Endothelial cell of umbilical vein (primary cell): ENCODE measurements at regions not wholly inside any gene's neighbourhood (a gene's known extent, or its start where the extent isn't known, plus 50 kb on each side); places are given as distances from the start of the nearest gene placed in this dataset.

Source experiments
- BruUV-seq: library from RNA; stranded (reverse); fragments of 400-500 nt; replicated peaks from 2 replicates; lab custom pipeline; 2021; lab: Mats Ljungman, UMichigan
- CTCF ChIA-PET: fragments of 300-600, 350-600 bp; sonication (Branson Sonifier 250); formaldehyde crosslinking; loops from one replicate; lab custom pipeline; 2021; ENCODE audit warnings: antibody characterized with exemption, inconsistent platforms; lab: Charles Lee
- POLR2A ChIA-PET: fragments of 300-600, 350-600 bp; sonication (Branson Sonifier 250); formaldehyde crosslinking; loops from one replicate; lab custom pipeline; 2021; ENCODE audit warnings: antibody characterized with exemption, inconsistent platforms; lab: Charles Lee
- DNase-seq: peaks from one replicate; pipeline ENCODE4 v3.0.0-alpha.2; 2011; ENCODE audit warnings: low read depth, low spot score
- FAIRE-seq: peaks from 2 replicates; lab custom pipeline; 2011; peaks lifted over from hg19 to GRCh38; lab: Jason Lieb, UNC
- H2AFZ ChIP-seq: 2 replicates; pipeline ENCODE4 v1.6.0; 2012; ENCODE audit warnings: low read depth, low read length, control low read depth, inconsistent platforms
- H3K27ac ChIP-seq: 2 replicates; pipeline ENCODE4 v1.5.1; 2011; ENCODE audit warnings: low read depth, mild to moderate bottlenecking, control low read depth, low read length, moderate library complexity; ENCODE audit not compliant: insufficient read depth
- H3K27me3 ChIP-seq, 2 experiments: 2 replicates each; pipeline versions ENCODE4 v1.6.0 to v1.6.1; 2011; ENCODE audit warnings: low read length in 2 of 2, mixed read lengths in 1 of 2; ENCODE audit not compliant: control insufficient read depth in 2 of 2, insufficient read depth in 2 of 2
- H3K36me3 ChIP-seq, 2 experiments: 2 replicates in 1 of 2; 3 replicates in 1 of 2; pipeline ENCODE4 v1.5.1; 2011; ENCODE audit warnings: low read length in 2 of 2, mild to moderate bottlenecking in 1 of 2, moderate library complexity in 1 of 2; ENCODE audit not compliant: control insufficient read depth in 2 of 2, insufficient read depth in 2 of 2; ENCODE audit errors: extremely low read depth in 1 of 2
- H3K4me1 ChIP-seq: 3 replicates; pipeline ENCODE4 v1.5.1; 2011; ENCODE audit warnings: mild to moderate bottlenecking, low read length; ENCODE audit not compliant: control insufficient read depth, insufficient read depth; ENCODE audit errors: extremely low read depth
- H3K4me2 ChIP-seq: 2 replicates; pipeline ENCODE4 v1.6.1; 2011; ENCODE audit warnings: low read length, control low read depth, mixed read lengths; ENCODE audit not compliant: insufficient read depth
- H3K4me3 ChIP-seq, 3 experiments: fragments of 200-600 bp in 1 of 3; sonication (generic), shearing (Covaris generic) in 1 of 3; replicated peaks in 1 of 3; 2 replicates each; pipeline ENCODE4 v1.5.1; 2011 to 2016; ENCODE audit warnings: control low read depth in 3 of 3, low read length in 3 of 3, mild to moderate bottlenecking in 2 of 3, inconsistent platforms in 1 of 3, low read depth in 1 of 3, moderate library complexity in 1 of 3; ENCODE audit not compliant: insufficient read depth in 1 of 3
- H3K79me2 ChIP-seq: 2 replicates; pipeline ENCODE4 v1.6.0; 2012; ENCODE audit warnings: low read length, inconsistent platforms; ENCODE audit not compliant: control insufficient read depth, insufficient read depth
- H3K9ac ChIP-seq: replicated peaks from 2 replicates; pipeline ENCODE3; 2011; ENCODE audit warnings: low read length, control low read depth; ENCODE audit not compliant: insufficient read depth; ENCODE audit errors: extremely low read depth
- H3K9me1 ChIP-seq: replicated peaks from 3 replicates; pipeline ENCODE4 v1.6.0; 2011; ENCODE audit warnings: mild to moderate bottlenecking, low read length; ENCODE audit not compliant: control insufficient read depth, insufficient read depth; ENCODE audit errors: extremely low read depth
- H3K9me3 ChIP-seq: replicated peaks from 2 replicates; pipeline ENCODE4 v1.5.1; 2012; ENCODE audit warnings: low read length, inconsistent platforms; ENCODE audit not compliant: control insufficient read depth, insufficient read depth
- H4K20me1 ChIP-seq: replicated peaks from 2 replicates; pipeline ENCODE3; 2011; ENCODE audit warnings: mild to moderate bottlenecking, low read length; ENCODE audit not compliant: control insufficient read depth, insufficient read depth; ENCODE audit errors: extremely low read depth
- EZH2 ChIP-seq: IDR thresholded peaks from 2 replicates; pipeline ENCODE4 v1.6.1; 2012; ENCODE audit warnings: borderline replicate concordance, low read depth, mild to moderate bottlenecking, moderate library complexity, low read length, inconsistent platforms; ENCODE audit not compliant: severe bottlenecking
- FOS ChIP-seq: IDR thresholded peaks from 2 replicates; pipeline ENCODE4 v1.6.1; 2011; ENCODE audit warnings: mild to moderate bottlenecking, low read length, moderate library complexity, borderline replicate concordance; ENCODE audit not compliant: insufficient read depth
- GATA2 ChIP-seq: IDR thresholded peaks from 2 replicates; pipeline ENCODE4 v1.7.0; 2011; ENCODE audit warnings: low read depth, mild to moderate bottlenecking, moderate library complexity, mixed read lengths, low read length; ENCODE audit not compliant: insufficient read length, insufficient read depth
- JUN ChIP-seq: IDR thresholded peaks from 2 replicates; pipeline ENCODE4 v1.6.1; 2011; ENCODE audit warnings: borderline replicate concordance, low read depth; ENCODE audit not compliant: insufficient read length, insufficient read depth
- MYC ChIP-seq: IDR thresholded peaks from one replicate; pipeline ENCODE4 v1.6.1; 2011; ENCODE audit warnings: mild to moderate bottlenecking, low read depth, low read length
- POLR2A ChIP-seq: IDR thresholded peaks from 2 replicates; pipeline ENCODE4 v1.6.1; 2012; ENCODE audit warnings: low read depth, mild to moderate bottlenecking, control low read depth, low read length
- POLR2AphosphoS5 ChIP-seq: IDR thresholded peaks from 2 replicates; pipeline ENCODE4 v1.6.1; 2012; ENCODE audit warnings: low read depth, mild to moderate bottlenecking, control low read depth, low read length, moderate library complexity; ENCODE audit not compliant: insufficient read depth
- dilution Hi-C: fragments of 300-500 bp; cut with MboI; formaldehyde crosslinking; loops from one replicate; pipeline ENCODE4 v1.15.0; 2019; ENCODE audit warnings: low sequenced_read_pairs; ENCODE audit not compliant: extremely low pct_ligation_motif_present
- intact Hi-C: fragments of 100-400 bp; cut with micrococcal nuclease; formaldehyde crosslinking; loops from one replicate; pipeline ENCODE4 v1.10.0; 2022
- TF ChIP-seq, protein P1 (sequence below), 2 donors: IDR thresholded peaks; 1 replicate in 1 of 2; 2 replicates in 1 of 2; pipeline ENCODE4 v1.5.1; 2011; ENCODE audit warnings: low read length in 2 of 2, mild to moderate bottlenecking in 2 of 2, moderate library complexity in 2 of 2, control low read depth in 1 of 2, inconsistent platforms in 1 of 2, low read depth in 1 of 2; ENCODE audit not compliant: insufficient read depth in 1 of 2; ENCODE audit errors: extremely low read depth in 1 of 2
- TF ChIP-seq, protein P2 (sequence below): IDR thresholded peaks from 2 replicates; pipeline ENCODE4 v1.6.1; 2011; ENCODE audit not compliant: insufficient read depth, insufficient read length

DNA sequence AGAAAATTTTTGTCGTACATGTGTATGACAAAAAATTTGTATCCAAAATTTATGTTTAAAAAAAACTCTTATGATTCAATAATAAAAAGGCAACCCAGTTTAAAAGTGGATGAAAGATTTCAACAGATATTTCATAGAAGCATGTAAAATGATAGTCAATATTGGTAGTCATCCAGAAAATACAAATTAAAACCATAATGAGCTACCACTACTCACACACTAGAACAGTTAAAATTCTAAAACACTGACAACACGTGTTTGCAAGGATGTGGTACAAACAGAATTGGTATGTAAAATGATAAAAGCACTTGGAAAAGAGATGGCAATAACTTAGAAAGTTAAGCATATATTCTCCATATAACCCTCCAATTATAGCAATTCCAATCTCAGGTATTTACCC, 303.0 kb upstream of the NR2F2 start:
- intact Hi-C loops: no loop called here
- dilution Hi-C loops: no loop called here
- ChIA-PET CTCF (interaction anchor here (1.3 to 1.6 kb wide), 2 partner anchors 20 to 731 kb away, joined by 4 to 5 read pairs; no protein-coding TSS in a partner anchor), POLR2A (no interaction called here)
- Histone ChIP-seq H3K4me3 (no peak overlapping the region), H3K9me3 (no peaks in the 10 kb centered on the region), H3K27me3 (no peaks in the 10 kb centered on the region), H3K27ac (no peak overlapping the region), H3K4me2 (no peak overlapping the region), H3K36me3 (no peaks in the 10 kb centered on the region), H3K9me1 (no peaks in the 10 kb centered on the region), H4K20me1 (no peaks in the 10 kb centered on the region), H3K79me2 (no peaks in the 10 kb centered on the region), H3K9ac (no peak overlapping the region), H2AFZ (no peak overlapping the region), H3K4me1 (peaks cover 6% of the 10 kb centered on the region)
- DNase-seq (no peak), FAIRE-seq (no peak)
- no TSS peak for BruUV-seq
- TF ChIP-seq, protein P1, sequence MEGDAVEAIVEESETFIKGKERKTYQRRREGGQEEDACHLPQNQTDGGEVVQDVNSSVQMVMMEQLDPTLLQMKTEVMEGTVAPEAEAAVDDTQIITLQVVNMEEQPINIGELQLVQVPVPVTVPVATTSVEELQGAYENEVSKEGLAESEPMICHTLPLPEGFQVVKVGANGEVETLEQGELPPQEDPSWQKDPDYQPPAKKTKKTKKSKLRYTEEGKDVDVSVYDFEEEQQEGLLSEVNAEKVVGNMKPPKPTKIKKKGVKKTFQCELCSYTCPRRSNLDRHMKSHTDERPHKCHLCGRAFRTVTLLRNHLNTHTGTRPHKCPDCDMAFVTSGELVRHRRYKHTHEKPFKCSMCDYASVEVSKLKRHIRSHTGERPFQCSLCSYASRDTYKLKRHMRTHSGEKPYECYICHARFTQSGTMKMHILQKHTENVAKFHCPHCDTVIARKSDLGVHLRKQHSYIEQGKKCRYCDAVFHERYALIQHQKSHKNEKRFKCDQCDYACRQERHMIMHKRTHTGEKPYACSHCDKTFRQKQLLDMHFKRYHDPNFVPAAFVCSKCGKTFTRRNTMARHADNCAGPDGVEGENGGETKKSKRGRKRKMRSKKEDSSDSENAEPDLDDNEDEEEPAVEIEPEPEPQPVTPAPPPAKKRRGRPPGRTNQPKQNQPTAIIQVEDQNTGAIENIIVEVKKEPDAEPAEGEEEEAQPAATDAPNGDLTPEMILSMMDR (IDR thresholded peaks at IDR 0.05; ENCODE audit: extremely low read depth in 1 of 2, insufficient read depth in 1 of 2, low read depth in 1 of 2, low read length in 2 of 2): no peak
- TF ChIP-seq POLR2A: no peak
- no peak for TF ChIP-seq MYC
- TF ChIP-seq POLR2AphosphoS5: no peak
- no peak for TF ChIP-seq EZH2
- no peak for TF ChIP-seq JUN
- TF ChIP-seq, protein P2, sequence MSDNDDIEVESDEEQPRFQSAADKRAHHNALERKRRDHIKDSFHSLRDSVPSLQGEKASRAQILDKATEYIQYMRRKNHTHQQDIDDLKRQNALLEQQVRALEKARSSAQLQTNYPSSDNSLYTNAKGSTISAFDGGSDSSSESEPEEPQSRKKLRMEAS: no peak
- no peak for TF ChIP-seq FOS
- no peak for TF ChIP-seq GATA2
